HUDEP-2 (cell line): ENCODE measurements at regions not wholly inside any gene's neighbourhood (a gene's known extent, or its start where the extent isn't known, plus 50 kb on each side); places are given as distances from the start of the nearest gene placed in this dataset.

Experiments
- DNase-seq, 76 experiments: peaks; one replicate each; lab custom pipeline; 2025; ENCODE audit not compliant: unreplicated experiment in 76 of 76; lab: John Stamatoyannopoulos, UW

DNA sequence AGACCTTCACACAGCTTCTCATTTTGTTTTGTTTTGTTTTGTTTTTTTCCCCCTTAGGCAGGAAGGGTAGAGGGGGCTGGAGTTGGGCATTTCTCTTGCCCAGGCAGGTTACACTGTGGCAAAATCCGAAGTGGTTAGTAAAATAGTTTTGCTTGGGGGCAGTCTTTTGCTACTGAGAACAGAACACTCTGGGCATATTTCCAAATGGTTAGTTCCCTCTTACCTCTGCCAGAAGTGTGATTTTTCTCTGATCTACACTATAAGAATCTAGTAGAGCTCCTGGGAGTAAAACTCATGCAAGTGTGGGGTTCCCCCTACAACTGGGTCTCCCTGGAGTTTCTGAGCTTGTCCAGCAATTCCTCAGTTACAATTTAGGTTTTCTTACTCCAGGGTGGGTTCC is 61.7 kb downstream of the NPS start:
- DNase-seq, result no peak

DNA sequence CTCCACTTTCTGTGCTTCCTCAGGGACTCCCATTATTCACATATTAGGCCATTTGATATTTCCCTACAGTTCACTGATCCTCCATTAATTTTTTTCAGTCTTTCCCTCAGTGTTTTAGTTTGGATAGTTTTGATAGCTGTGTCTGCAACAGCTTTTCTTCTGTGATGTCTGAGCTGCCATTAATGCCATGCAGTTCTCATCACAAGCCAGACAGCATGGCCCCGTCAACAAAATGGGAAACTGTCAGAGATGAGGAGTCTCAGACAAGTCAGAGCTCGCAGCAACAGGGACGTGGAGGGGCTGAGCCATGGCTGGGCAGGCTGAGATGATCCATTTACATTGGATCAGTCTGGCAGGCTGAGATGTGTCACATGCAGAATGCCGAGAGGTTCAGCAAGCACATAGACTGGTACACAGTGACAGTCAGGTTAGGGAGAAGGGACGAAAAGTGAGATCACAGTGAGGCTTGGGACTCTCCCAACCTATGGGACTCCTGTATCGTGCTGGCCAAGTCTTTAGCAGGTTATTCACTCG is 65.4 kb downstream of the NPS start:
- DNase-seq, result no peak

DNA sequence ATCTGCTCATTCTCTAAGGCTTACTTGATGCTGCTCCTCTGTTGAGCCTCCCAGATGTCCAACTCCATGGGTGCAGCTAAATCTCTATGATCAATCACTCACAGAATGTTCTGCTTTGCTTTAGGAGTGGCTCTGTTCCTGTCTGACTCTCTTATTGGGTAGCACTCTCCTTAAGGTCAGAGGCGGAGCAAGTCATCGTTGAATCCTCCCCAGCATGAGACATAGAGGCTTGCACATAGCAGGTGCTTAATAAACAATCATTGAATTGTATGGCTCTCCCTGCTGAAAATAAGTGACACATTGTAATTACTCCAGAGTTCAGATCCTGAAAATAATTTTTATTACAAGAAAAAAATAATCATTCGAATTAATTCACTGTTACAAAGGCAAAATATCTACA is 69.7 kb downstream of the NPS start:
- no peak for DNase-seq

DNA sequence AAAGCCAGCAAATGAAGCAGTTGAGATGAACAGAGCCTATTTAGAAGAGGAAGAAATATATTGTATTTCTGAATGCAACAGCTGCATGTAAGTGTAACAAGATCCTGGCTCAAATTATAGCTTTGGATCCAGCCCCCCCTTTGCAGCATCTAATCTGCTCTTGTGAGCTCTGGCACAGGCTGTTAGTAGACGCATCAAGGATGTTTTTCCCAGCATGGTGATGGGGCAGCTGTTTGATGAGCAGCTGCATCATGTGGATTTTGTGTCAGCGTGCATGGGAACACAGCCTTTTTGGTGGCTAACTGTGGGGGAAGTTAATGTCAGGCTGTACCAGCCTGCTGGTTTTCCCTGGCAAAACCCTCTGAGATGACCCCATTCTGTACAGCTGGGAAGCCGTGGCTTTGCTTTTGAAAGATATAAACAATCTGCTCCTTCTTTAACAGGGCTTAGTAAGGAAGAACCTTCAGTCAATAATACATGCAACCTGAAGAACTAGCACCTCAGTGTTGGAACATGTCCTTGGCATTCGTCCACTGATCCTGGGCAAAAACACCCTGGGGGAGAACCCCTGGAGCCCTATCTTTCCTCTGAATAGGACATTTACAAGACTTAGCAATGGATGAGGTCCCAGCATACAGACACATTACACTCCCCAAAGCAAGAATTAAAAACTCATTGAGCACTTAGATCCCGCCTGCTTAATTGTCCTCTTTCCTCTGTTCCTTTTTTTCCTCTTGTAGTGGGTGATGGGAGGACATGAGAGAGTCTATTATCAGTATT is 70.6 kb downstream of the NPS start:
- DNase-seq, result no peak

DNA sequence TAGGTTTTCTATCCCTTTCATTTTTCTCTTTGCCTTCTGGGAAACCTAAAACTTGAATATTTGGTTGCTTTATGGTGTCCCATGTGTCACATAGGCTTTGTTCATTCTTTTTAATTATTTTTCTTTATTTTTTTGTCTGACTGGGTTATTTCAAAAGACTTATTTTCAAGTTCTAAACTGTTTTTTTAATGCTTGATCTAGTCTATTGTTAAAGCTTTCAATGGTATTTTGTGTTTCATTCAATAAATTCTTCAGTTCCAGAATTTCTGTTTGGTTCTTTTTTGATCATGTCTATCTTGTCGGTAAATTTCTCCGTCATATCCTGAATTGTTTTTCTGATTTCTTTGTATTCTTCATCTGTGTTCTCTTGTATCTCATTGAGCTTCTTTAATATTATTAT is 86.8 kb downstream of the NPS start:
- DNase-seq, result no peak

DNA sequence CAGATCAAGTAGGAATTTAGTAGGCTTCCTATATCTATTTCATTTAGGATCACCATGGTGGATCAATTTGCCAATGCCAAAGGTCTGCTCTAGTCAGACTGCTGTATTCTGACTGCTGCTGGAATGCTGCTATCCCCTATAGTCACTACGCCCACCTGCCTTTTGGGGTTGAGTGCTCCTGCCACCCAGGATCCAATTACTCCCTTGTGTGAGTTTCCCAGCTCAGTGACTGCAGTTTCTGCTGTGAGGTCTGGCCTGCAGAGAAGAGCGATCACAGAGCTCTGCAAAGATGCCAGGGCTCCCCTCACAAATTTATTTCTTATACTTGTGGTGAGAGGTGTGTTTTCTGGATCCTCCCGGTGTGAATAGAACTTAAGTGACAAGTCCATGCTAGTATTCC is 88.1 kb upstream of the FOXI2 start:
- no peak for DNase-seq

DNA sequence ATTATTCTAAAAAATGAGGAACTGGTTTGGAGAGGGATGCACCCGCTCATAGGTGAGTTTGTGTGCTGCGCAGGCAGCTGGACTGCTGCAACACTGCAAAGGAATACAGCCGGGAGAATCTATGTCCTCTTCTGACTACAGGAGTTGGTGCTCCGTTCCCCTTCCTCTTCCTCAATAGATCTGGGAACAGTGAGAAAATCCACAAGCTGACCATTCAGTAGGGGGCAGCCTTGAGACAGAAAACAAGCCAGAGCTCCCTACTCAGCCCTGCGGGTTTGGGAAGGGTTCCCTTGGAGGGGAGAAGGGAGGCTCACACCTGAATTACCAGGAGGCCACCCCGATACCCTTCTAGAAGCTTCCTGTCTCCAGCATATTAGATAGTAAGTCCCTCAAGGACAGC is 87.3 kb upstream of the FOXI2 start:
- peak in 10 of 76 experiments; percentile 1 to 22 (median 7) for DNase-seq

DNA sequence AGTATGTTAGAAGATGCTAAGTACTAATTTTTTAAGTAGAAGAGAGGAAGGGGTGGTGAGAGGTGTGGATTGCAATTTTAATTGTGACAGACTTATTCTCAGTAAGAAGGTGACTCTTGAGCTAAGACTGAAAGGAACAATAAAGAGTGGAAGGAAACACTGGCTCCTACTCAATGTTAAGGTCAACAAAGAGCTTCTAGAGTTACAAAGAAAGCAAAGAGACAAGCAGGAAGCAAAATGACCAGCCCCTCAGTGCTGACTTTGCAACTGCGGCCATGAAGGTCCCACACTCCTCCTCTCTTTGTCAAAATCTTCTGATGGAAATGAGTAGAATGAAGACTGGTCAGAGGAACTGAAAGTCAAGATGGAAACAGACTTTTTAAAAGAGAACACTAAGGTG is 79.9 kb upstream of the FOXI2 start:
- DNase-seq, result no peak

DNA sequence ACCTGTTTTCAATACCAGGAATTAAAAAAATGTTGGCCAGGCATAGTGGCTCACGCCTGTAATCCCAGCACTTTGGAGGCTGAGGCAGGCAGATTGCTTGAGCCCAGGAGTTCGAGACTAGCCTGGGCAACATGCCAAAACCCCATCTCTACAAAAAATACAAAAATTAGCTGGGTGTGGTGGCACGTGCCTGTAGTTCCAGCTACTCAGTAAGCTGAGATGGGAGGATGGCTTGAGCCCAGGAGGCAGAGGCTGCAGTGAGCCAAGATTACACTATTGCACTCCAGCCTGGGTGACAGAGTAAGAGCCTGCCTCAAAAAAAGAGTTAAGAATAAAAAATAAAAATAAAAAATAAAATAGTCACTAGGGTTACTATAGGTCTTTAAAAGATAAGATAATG is 60.6 kb upstream of the FOXI2 start:
- DNase-seq, result peak in 7 of 76 experiments; percentile 1 to 11 (median 4)

DNA sequence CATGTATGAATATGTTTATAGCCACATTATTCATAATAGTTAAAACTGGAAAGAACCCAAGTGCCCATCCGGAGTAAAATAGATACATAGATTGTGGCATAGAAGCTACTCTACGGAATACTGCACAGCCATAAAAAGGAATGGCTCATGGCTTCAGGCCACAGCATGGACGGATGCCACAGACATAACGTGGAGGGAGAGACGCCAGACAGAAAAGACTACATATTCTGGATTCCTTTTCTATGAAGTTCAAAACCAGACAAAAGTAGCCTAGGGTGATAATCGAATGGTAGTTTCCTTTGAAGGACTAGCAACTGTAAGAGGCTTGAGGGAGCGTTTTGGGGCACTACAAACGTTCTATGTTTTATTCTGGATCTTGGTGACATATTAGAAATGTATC is 58.9 kb upstream of the FOXI2 start:
- DNase-seq, result no peak

DNA sequence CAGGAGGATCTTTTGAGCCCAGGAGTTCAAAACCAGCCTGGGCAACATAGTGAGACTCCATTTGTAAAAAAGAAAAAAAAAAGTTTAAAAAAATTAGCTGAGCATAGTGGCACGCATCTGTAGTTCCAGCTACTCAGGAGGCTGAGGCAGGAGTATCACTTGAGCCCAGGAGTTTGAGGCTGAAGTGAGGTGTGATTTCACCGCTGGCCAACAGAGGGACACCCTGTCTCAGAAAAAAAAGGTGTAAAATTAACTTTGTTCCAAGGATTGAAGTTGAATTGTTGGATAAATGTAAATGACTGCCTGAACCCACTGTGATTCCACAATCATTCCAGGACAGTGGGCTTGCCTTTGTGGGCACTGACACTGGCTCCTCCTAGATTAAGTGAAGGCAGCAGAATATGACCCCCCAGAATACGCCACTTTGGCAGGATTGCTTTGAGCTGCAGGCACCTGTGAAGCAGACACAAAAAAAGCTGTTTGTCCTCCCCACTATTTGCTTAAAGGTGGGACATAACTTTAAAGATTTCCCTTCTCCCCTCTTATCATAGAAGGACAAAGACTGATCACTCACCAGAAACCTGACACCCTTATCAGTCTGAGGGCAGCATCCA is 57.2 kb upstream of the FOXI2 start:
- no peak for DNase-seq
